HAP-1 (cell line): ENCODE measurements at regions not wholly inside any gene's neighbourhood (a gene's known extent, or its start where the extent isn't known, plus 50 kb on each side); places are given as distances from the start of the nearest gene placed in this dataset.

Experiments
- DNase-seq, 2 experiments: peaks; one replicate each; pipeline ENCODE4 v3.0.0-alpha.2; 2016 to 2020; ENCODE audit warnings: low spot score in 2 of 2
- H3K27me3 ChIP-seq: fragments of 250-450 bp; sonication (Bioruptor Pico); 2 replicates; pipeline ENCODE4 v1.5.1; 2020; ENCODE audit warnings: low read depth, mild to moderate bottlenecking, moderate library complexity
- H3K36me3 ChIP-seq: fragments of 250-450 bp; sonication (Bioruptor Pico); replicated peaks from 2 replicates; pipeline ENCODE4 v1.5.1; 2020; ENCODE audit warnings: mild to moderate bottlenecking
- H3K4me1 ChIP-seq: fragments of 250-450 bp; sonication (Bioruptor Pico); 2 replicates; pipeline ENCODE4 v1.5.1; 2020; ENCODE audit warnings: mild to moderate bottlenecking
- H3K4me3 ChIP-seq: fragments of 250-450 bp; sonication (Bioruptor Pico); 2 replicates; pipeline ENCODE4 v1.5.1; 2020; ENCODE audit warnings: mild to moderate bottlenecking, moderate library complexity
- H3K9me3 ChIP-seq: fragments of 250-450 bp; sonication (Bioruptor Pico); 2 replicates; pipeline ENCODE4 v1.5.1; 2020; ENCODE audit warnings: mild to moderate bottlenecking, moderate library complexity
- in situ Hi-C: fragments of 300-500 bp; cut with MboI; formaldehyde crosslinking; loops from 3 replicates; pipeline ENCODE4 v1.14.3; 2020; ENCODE audit warnings: low sequenced_read_pairs, inconsistent platforms, mixed read lengths

- Histone ChIP-seq H3K4me3 (no peak overlapping the region), H3K4me1 (no peaks in the 10 kb centered on the region), H3K36me3 (no peaks in the 10 kb centered on the region), H3K9me3 (peaks cover 6% of the 10 kb centered on the region; the same call in 1 of the 2 replicates), H3K27me3 (peaks cover 6% of the 10 kb centered on the region)
- no peak for DNase-seq
- in situ Hi-C loops = no loop called here
Observed at GRCh38 chr4:26088433-26088928, 174.5 kb downstream of the SMIM20 start.

GRCh38 chr4:26093551-26093950 lies 179.5 kb downstream of the SMIM20 start:
- no peaks in the 10 kb centered on the region for H3K36me3 ChIP-seq
- no peak overlapping the region for H3K4me3 ChIP-seq
- no peaks in the 10 kb centered on the region for H3K27me3 ChIP-seq
- DNase-seq = no peak
- H3K4me1 ChIP-seq = no peaks in the 10 kb centered on the region
- in situ Hi-C loops = no loop called here
- peaks cover 6% of the 10 kb centered on the region; the same call in 1 of the 2 replicates for H3K9me3 ChIP-seq

- H3K4me3 ChIP-seq = no peak overlapping the region
- peaks cover 6% of the 10 kb centered on the region; the same call in 1 of the 2 replicates for H3K9me3 ChIP-seq
- DNase-seq = no peak
- no peaks in the 10 kb centered on the region for H3K36me3 ChIP-seq
- in situ Hi-C loops = no loop called here
- no peaks in the 10 kb centered on the region for H3K27me3 ChIP-seq
- no peaks in the 10 kb centered on the region for H3K4me1 ChIP-seq
Observed at GRCh38 chr4:26094076-26094475, 180.1 kb downstream of the SMIM20 start.

DNA sequence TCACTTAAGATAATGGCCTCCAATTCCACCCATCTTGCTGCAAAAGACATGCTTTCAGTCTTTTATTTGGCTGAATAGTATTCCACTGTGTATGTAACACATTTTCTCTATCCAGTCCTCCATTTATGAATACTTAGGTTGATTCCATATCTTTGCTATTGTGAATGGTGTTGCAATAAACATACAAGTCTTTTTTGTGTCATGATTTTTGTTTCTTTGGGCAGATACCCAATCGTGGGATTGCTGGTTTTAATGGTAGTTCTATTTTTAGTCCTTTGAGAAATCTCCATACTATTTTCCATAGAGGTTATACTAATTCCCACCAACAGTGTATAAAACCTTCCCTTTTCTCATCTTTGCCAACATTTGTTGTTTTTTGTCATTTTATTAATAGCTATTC lies 180.9 kb downstream of the SMIM20 start:
- Histone ChIP-seq H3K36me3 (no peaks in the 10 kb centered on the region), H3K27me3 (no peaks in the 10 kb centered on the region), H3K4me1 (no peaks in the 10 kb centered on the region), H3K9me3 (peaks cover 6% of the 10 kb centered on the region; the same call in 1 of the 2 replicates), H3K4me3 (no peak overlapping the region)
- in situ Hi-C loops = no loop called here
- DNase-seq = no peak

DNA sequence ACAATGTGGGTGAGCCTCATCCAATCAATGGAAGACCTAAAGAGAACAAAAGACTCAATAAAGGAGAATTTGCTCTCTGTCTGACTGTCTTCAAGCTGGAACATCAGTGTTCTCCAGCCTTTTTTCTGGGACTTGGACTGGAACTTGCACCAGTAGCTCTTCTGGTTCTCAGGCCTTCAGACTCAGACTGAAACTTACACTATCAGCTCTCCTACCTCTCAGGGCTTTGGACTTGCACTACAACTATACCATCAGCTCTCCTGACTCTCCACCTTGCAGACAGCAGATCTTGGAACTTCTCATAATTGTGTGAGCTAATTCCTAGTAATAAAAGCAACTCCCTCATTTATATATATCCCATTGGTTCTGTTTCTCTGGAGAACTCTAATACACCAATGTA lies 185.9 kb downstream of the SMIM20 start:
- in situ Hi-C loops = no loop called here
- DNase-seq = no peak
- no peaks in the 10 kb centered on the region for H3K27me3 ChIP-seq
- H3K4me3 ChIP-seq = no peak overlapping the region
- no peaks in the 10 kb centered on the region for H3K36me3 ChIP-seq
- H3K9me3 ChIP-seq = no peaks in the 10 kb centered on the region
- no peaks in the 10 kb centered on the region for H3K4me1 ChIP-seq

GRCh38 chr4:26101011-26101410 lies 187.0 kb downstream of the SMIM20 start:
- Histone ChIP-seq H3K4me1 (no peaks in the 10 kb centered on the region), H3K36me3 (no peaks in the 10 kb centered on the region), H3K9me3 (no peaks in the 10 kb centered on the region), H3K4me3 (no peak overlapping the region), H3K27me3 (no peaks in the 10 kb centered on the region)
- in situ Hi-C loops = no loop called here
- no peak for DNase-seq

DNA sequence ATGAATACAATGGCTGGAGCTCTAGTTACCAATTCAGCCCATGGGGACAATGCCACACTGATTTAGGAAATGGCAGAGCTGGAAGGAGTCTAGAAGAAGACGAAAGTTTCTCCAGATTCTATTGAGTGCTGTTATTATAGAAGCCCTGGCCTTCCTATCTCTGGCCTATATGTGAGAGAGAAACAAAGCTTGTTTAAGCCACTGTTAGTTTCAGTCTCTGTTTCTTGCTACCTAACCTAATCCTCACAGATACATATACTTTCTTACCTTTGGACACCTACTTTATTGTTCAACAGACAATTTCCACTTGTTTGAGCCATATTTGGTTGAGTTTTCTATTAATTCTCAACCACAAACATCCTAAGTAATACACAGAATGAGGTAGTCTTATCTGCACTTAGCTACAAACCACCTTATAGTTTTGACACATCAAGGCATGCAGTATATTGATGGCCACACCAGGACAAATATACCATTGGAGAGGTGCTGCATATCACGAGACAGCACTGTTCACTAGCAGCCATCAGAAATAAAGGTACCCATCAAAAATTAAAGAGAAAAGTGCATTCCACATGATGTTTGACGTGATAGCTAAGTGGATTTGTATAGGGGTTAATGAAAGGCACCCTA lies 190.2 kb downstream of the SMIM20 start:
- Histone ChIP-seq H3K4me3 (no peak overlapping the region), H3K27me3 (no peaks in the 10 kb centered on the region), H3K36me3 (no peaks in the 10 kb centered on the region), H3K9me3 (no peaks in the 10 kb centered on the region), H3K4me1 (no peaks in the 10 kb centered on the region)
- DNase-seq = no peak
- in situ Hi-C loops = no loop called here

GRCh38 chr4:26105337-26105736 lies 191.3 kb downstream of the SMIM20 start:
- no peaks in the 10 kb centered on the region for H3K9me3 ChIP-seq
- no peaks in the 10 kb centered on the region for H3K27me3 ChIP-seq
- DNase-seq = no peak
- in situ Hi-C loops = no loop called here
- H3K4me3 ChIP-seq = no peak overlapping the region
- H3K36me3 ChIP-seq = no peaks in the 10 kb centered on the region
- no peaks in the 10 kb centered on the region for H3K4me1 ChIP-seq

- no peaks in the 10 kb centered on the region for H3K27me3 ChIP-seq
- no peak for DNase-seq
Observed at GRCh38 chr4:26105815-26106699, 192.0 kb downstream of the SMIM20 start.

GRCh38 chr4:26106776-26107175 lies 192.8 kb downstream of the SMIM20 start:
- no peaks in the 10 kb centered on the region for H3K9me3 ChIP-seq
- H3K36me3 ChIP-seq = no peaks in the 10 kb centered on the region
- DNase-seq = no peak
- H3K4me3 ChIP-seq = no peak overlapping the region
- no peaks in the 10 kb centered on the region for H3K4me1 ChIP-seq
- in situ Hi-C loops = no loop called here
- H3K27me3 ChIP-seq = no peaks in the 10 kb centered on the region

More at GRCh38 chr4:26105815-26106699, 192.0 kb downstream of the SMIM20 start:
- Histone ChIP-seq H3K4me3 (no peak overlapping the region), H3K4me1 (no peaks in the 10 kb centered on the region), H3K36me3 (no peaks in the 10 kb centered on the region), H3K9me3 (no peaks in the 10 kb centered on the region)
- in situ Hi-C loops = no loop called here

GRCh38 chr4:26108054-26108453 lies 194.0 kb downstream of the SMIM20 start:
- no peaks in the 10 kb centered on the region for H3K27me3 ChIP-seq
- no peak for DNase-seq

GRCh38 chr4:26110493-26110892 lies 196.5 kb downstream of the SMIM20 start:
- H3K36me3 ChIP-seq = no peaks in the 10 kb centered on the region
- in situ Hi-C loops = no loop called here
- H3K4me1 ChIP-seq = no peaks in the 10 kb centered on the region
- no peak overlapping the region for H3K4me3 ChIP-seq
- no peaks in the 10 kb centered on the region for H3K27me3 ChIP-seq
- no peaks in the 10 kb centered on the region for H3K9me3 ChIP-seq
- no peak for DNase-seq

More at GRCh38 chr4:26108054-26108453, 194.0 kb downstream of the SMIM20 start:
- H3K4me3 ChIP-seq = no peak overlapping the region
- no peaks in the 10 kb centered on the region for H3K36me3 ChIP-seq
- H3K9me3 ChIP-seq = no peaks in the 10 kb centered on the region
- in situ Hi-C loops = no loop called here
- H3K4me1 ChIP-seq = no peaks in the 10 kb centered on the region

GRCh38 chr4:26113339-26113940 lies 199.4 kb downstream of the SMIM20 start:
- no peak for DNase-seq
- Histone ChIP-seq H3K4me1 (no peaks in the 10 kb centered on the region), H3K9me3 (no peaks in the 10 kb centered on the region), H3K27me3 (0 out of 2 replicates have a peak, but pooled peaks cover 2% of the 10 kb centered on the region), H3K36me3 (no peaks in the 10 kb centered on the region), H3K4me3 (no peak overlapping the region)
- in situ Hi-C loops = no loop called here

DNA sequence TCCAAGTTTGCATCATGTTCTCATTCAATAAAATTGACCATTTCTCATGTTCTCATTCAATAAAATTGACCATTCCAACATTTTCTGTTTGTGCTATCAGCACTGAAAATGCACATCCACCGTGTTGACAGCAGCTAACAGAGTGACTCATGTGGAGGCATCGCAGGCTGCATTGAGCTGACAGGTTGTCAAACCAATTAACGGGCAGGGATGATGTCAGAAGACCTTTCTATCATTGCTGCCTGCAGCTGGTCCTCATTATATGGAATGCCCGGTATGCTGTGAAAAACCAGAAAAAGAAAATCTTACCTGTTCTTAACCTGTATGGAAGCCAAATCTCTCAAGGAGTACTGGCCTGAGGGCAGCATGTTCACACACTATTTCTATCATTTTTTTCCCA lies 202.0 kb downstream of the SMIM20 start:
- no peaks in the 10 kb centered on the region for H3K36me3 ChIP-seq
- DNase-seq = no peak
- no peaks in the 10 kb centered on the region for H3K4me1 ChIP-seq
- H3K27me3 ChIP-seq = peaks cover 8% of the 10 kb centered on the region
- no peaks in the 10 kb centered on the region for H3K9me3 ChIP-seq
- no peak overlapping the region for H3K4me3 ChIP-seq
- in situ Hi-C loops = no loop called here
